Tibial nerve (tissue), 4 donors: ENCODE measurements at regions not wholly inside any gene's neighbourhood (a gene's known extent, or its start where the extent isn't known, plus 50 kb on each side); places are given as distances from the start of the nearest gene placed in this dataset.
A peak's percentile ranks its signal among the peaks of the same experiment; 100 is the strongest.
"Not testable (repeated sequence)": the region's sequence is repeated elsewhere in the genome, so short reads cannot be mapped to it uniquely, and the experiment has no call there.

Experiments
- DNase-seq, 2 donors: peaks; one replicate each; pipeline ENCODE4 v3.0.0-alpha.2; 2019; ENCODE audit warnings: low spot score in 2 of 2
- H3K27ac ChIP-seq, 4 donors: fragments of 200-600 bp; sonication (generic) in 3 of 4; one replicate each; pipeline ENCODE4 v1.5.1; 2017 to 2019; ENCODE audit warnings: mild to moderate bottlenecking in 1 of 4
- H3K27me3 ChIP-seq, 2 donors: fragments of 200-600 bp; sonication (generic) in 1 of 2; one replicate each; pipeline versions ENCODE4 v1.5.1 to v1.6.0; 2017 to 2019
- H3K36me3 ChIP-seq, 3 donors: fragments of 200-600 bp; sonication (generic); one replicate each; pipeline ENCODE4 v1.5.1; 2018 to 2019
- H3K4me1 ChIP-seq, 4 donors: fragments of 200-600 bp; sonication (generic) in 3 of 4; one replicate each; pipeline ENCODE4 v1.5.1; 2017 to 2019
- H3K4me3 ChIP-seq, 4 donors: fragments of 200-600 bp; sonication (generic) in 3 of 4; one replicate each; pipeline ENCODE4 v1.5.1; 2017 to 2019; ENCODE audit warnings: mild to moderate bottlenecking in 1 of 4, moderate library complexity in 1 of 4
- H3K9me3 ChIP-seq, 4 donors: fragments of 200-600 bp; sonication (generic) in 3 of 4; one replicate each; pipeline ENCODE4 v1.5.1; 2017 to 2019
- CTCF ChIP-seq, 5 experiments: fragments of 200-600 bp in 3 of 5; fragments of 450-650 bp in 2 of 5; sonication (generic) in 3 of 5; IDR thresholded peaks; one replicate each; pipeline ENCODE4 v1.5.1; 2016 to 2019; ENCODE audit warnings: antibody characterized with exemption in 5 of 5, mild to moderate bottlenecking in 3 of 5, moderate library complexity in 2 of 5
- EP300 ChIP-seq, 2 donors: sonication (generic); formaldehyde crosslinking; IDR thresholded peaks; one replicate each; pipeline ENCODE4 v1.6.1; 2017; ENCODE audit warnings: antibody characterized with exemption in 2 of 2, mild to moderate bottlenecking in 1 of 2
- WGBS, 2 donors: methylation state at CpG; one replicate each; pipeline ENCODE4 v1.1.5; 2018; 5-methylcytosine and 5-hydroxymethylcytosine counted together

GRCh38 chr11:67826028-67826950 is 151.9 kb upstream of the ALDH3B2 start:
- peak; percentile 24 to 64 for TF ChIP-seq EP300 (IDR thresholded peaks at IDR 0.05)
- not testable (repeated sequence) for H3K36me3 ChIP-seq, H3K9me3 ChIP-seq, H3K27me3 ChIP-seq
- Histone ChIP-seq H3K4me1 (peaks cover 0 to 12% (median 0%) of the 10 kb centered on the region in 4 donors), H3K4me3 (peak overlapping the region in 1 of 4 donors; percentile 3), H3K27ac (peak overlapping the region in 3 of 4 donors; percentile 4 to 70 (median 28))
- DNase-seq = peak in 1 of 2 donors; percentile 43
- WGBS, 2 donors = 16 to 19% methylated on average over 23 to 25 of the region's 25 CpGs

- DNase-seq, H3K27ac ChIP-seq, H3K4me3 ChIP-seq, H3K9me3 ChIP-seq, H3K36me3 ChIP-seq, H3K27me3 ChIP-seq: not testable (repeated sequence)
- WGBS, 2 donors = 65 to 83% methylated on average over 2 of the region's 3 CpGs
- H3K4me1 ChIP-seq = peaks cover 0 to 12% (median 0%) of the 10 kb centered on the region in 4 donors
Measured at GRCh38 chr11:67824861-67825260, 150.4 kb upstream of the ALDH3B2 start.

DNA sequence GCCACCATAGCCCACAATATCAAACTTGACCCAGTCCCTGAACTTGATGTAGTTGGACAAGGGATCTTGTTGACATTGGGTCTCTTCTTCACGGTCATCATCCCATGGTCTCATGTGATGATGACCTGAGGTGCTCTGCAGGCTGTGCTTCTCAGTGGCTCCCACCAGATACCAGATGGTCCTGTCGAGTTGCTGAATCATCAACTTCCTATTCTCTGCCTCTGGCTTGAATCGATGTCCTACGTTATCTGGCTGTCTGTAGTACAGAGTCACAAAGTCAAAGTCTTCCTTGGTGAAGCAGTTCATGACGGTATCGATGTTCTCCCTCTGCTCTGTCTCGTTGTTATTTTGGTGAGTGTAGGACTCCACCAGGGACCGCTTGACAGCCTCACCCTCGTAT is 145.7 kb upstream of the ALDH3B2 start:
- Histone ChIP-seq H3K27ac (no peak overlapping the region), H3K27me3 (no peaks in the 10 kb centered on the region), H3K9me3 (no peaks in the 10 kb centered on the region), H3K36me3 (no peaks in the 10 kb centered on the region), H3K4me3 (no peak overlapping the region), H3K4me1 (no peaks in the 10 kb centered on the region)
- TF ChIP-seq CTCF (IDR thresholded peaks at IDR 0.05) (no peak), EP300 (IDR thresholded peaks at IDR 0.05) (no peak)
- WGBS, 2 donors = 75 to 77% methylated on average over 9 of the region's 9 CpGs
- no peak for DNase-seq

GRCh38 chr11:67817558-67817957 is 143.1 kb upstream of the ALDH3B2 start:
- not testable (repeated sequence) for H3K9me3 ChIP-seq, DNase-seq, H3K27ac ChIP-seq, H3K4me1 ChIP-seq, H3K4me3 ChIP-seq, H3K36me3 ChIP-seq, H3K27me3 ChIP-seq
- WGBS, 2 donors = 91% methylated on average over 8 of the region's 21 CpGs; no CpG with 5 or more reads in 1 of the 2 donors

GRCh38 chr11:67809301-67809700 is 134.9 kb upstream of the ALDH3B2 start:
- not testable (repeated sequence) for H3K36me3 ChIP-seq, H3K4me3 ChIP-seq, H3K9me3 ChIP-seq, DNase-seq, H3K27ac ChIP-seq, H3K27me3 ChIP-seq
- WGBS, 2 donors = 73 to 77% methylated on average over 2 of the region's 2 CpGs
- H3K4me1 ChIP-seq = peaks cover 0 to 16% (median 0%) of the 10 kb centered on the region in 4 donors

DNA sequence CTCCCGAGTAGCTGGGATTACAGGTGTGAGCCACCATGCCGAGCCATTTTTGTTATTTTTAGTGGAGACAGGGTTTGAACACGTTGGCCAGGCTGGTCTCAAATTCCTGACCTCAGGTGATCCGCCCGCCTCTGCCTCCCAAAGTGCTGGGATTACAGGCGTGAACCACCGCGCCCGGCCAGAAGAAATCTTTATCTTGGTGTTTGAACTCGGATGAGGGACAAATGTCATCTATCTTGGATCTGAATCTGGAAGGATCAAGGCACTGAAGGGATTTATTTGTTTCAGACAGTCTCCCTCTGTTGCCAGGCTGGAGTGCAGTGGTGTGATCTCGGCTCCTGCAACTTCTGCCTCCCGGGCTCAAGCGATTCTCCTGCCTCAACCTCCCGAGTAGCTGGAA is 133.5 kb upstream of the ALDH3B2 start:
- DNase-seq, H3K9me3 ChIP-seq, H3K27ac ChIP-seq, H3K27me3 ChIP-seq, H3K4me3 ChIP-seq, H3K36me3 ChIP-seq: not testable (repeated sequence)
- WGBS, 2 donors = 93 to 94% methylated on average over 13 to 14 of the region's 14 CpGs
- peaks cover 0 to 17% (median 0%) of the 10 kb centered on the region in 4 donors for H3K4me1 ChIP-seq

GRCh38 chr11:67806728-67807235 is 132.4 kb upstream of the ALDH3B2 start:
- 24 to 29% methylated on average over 8 of the region's 8 CpGs for WGBS, 2 donors
- peak overlapping the region in 3 of 4 donors; percentile 86 to 92 (median 86) for H3K27ac ChIP-seq
- DNase-seq, H3K36me3 ChIP-seq, H3K9me3 ChIP-seq, H3K27me3 ChIP-seq: not testable (repeated sequence)
- peak overlapping the region in 2 of 4 donors; percentile 63 to 75 for H3K4me3 ChIP-seq
- H3K4me1 ChIP-seq = peaks cover 0 to 13% (median 0%) of the 10 kb centered on the region in 4 donors

- H3K27ac ChIP-seq = peak overlapping the region; percentile 86 to 92 (median 89)
- WGBS, 2 donors = 0 to 2% methylated on average over 11 to 21 of the region's 26 CpGs
- H3K4me1 ChIP-seq = peaks cover 0 to 13% (median 0%) of the 10 kb centered on the region in 4 donors
- H3K27me3 ChIP-seq, H3K36me3 ChIP-seq, H3K9me3 ChIP-seq: not testable (repeated sequence)
- DNase-seq = peak in 1 of 2 donors; percentile 7
- peak overlapping the region; percentile 53 to 75 (median 69) for H3K4me3 ChIP-seq
Measured at GRCh38 chr11:67806183-67806582, 131.8 kb upstream of the ALDH3B2 start.
